Transverse colon (tissue), 3 donors: ENCODE measurements at regions not wholly inside any gene's neighbourhood (a gene's known extent, or its start where the extent isn't known, plus 50 kb on each side); places are given as distances from the start of the nearest gene placed in this dataset.

Experiments used
- CTCF ChIP-seq, 5 experiments: fragments of 200-600 bp in 3 of 5; fragments of 450-650 bp in 2 of 5; sonication (generic) in 3 of 5; IDR thresholded peaks; 1 replicate in 2 of 5; 2 replicates in 3 of 5; pipeline ENCODE4 v1.5.1; 2016 to 2017; ENCODE audit warnings: antibody characterized with exemption in 5 of 5, inconsistent platforms in 3 of 5, mild to moderate bottlenecking in 2 of 5, moderate library complexity in 1 of 5
- EP300 ChIP-seq: sonication (generic); formaldehyde crosslinking; IDR thresholded peaks from one replicate; pipeline ENCODE4 v1.6.1; 2017; ENCODE audit warnings: antibody characterized with exemption, low read depth
- POLR2A ChIP-seq: fragments of 450-650 bp; IDR thresholded peaks from one replicate; pipeline ENCODE4 v1.6.1; 2016; ENCODE audit warnings: antibody characterized with exemption, mild to moderate bottlenecking, moderate library complexity

GRCh38 chr3:181549266-181549665 is 162.5 kb upstream of the SOX2 start:
- no peak for TF ChIP-seq CTCF (IDR thresholded peaks at IDR 0.05)
- no peak for TF ChIP-seq EP300
- TF ChIP-seq POLR2A = no peak
